ENCODE measurements at regions not wholly inside any gene's neighbourhood (a gene's known extent, or its start where the extent isn't known, plus 50 kb on each side); places are given as distances from the start of the nearest gene placed in this dataset.
"Not testable (repeated sequence)": the region's sequence is repeated elsewhere in the genome, so short reads cannot be mapped to it uniquely, and the experiment has no call there.

DNA sequence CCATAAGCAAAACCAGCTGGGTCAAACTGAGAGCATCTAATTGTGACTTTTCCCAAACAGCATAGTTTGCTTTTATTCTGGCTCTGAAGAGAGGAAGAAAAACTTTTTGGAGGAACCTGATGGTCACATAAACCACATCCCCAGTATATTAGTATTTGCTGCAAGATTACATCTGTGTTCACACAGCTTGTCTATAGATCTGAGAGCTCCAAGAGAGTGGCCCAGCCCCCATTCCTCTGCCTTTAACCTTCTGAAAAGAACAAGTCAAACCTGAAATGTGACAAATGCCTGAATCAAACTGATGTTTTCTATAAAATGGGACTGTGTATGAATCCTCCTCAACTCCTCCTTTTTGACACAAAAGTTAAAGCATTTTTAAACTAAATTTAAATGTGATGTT, 435.2 kb downstream of the ZNF479 start:
- not testable (repeated sequence) for DNase-seq

- DNase-seq: no peak
Measured at GRCh38 chr7:56686276-56686859, 445.9 kb downstream of the ZNF479 start.

GRCh38 chr7:56639173-56639746, 493.0 kb downstream of the ZNF479 start:
- no peak for DNase-seq

DNA sequence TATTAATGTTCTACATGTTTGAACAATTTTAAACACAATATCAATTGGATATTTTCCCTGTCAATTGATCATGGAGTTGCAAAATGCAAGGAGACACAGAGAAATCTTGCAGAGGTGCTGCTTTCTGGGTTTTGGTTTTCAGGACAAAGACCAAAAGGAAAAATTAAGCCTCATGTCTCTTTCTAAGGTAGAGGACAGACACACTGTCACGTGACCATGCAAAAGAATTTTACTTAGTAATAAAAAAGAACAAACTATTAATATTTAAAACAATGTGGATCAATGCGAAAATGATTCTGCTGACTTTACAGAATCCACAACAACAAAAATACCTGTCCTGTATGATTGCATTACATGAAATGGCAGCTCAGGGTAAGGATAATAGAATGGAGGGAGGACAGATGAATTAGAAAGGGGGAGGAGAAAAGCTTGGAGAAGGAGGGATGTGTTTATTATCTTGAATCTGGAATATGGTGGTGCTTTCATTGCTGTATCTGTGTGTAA, 493.7 kb upstream of the NUPR2 start:
- no peak for DNase-seq

- DNase-seq: no peak
Measured at GRCh38 chr7:56605146-56605545, 488.9 kb upstream of the NUPR2 start.

DNA sequence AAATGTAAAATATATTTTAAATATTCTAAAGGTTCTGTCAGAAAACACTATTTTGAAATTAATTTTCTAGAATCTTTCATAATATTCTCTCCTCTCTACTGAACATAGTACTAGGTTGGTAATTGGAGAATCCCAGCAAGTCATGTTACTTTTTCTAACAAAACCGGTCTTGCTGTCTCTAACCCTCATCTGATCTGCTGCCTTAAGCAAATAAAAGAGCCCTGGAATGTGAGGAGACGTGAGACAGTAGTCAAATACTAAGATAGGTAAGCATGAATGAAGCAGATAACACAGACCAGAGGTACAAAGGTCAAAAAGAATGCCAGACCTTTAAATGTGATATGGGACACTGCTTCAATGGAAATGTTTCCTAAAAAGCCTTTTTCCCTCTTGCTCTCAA, 462.4 kb upstream of the NUPR2 start:
- no peak for DNase-seq

DNA sequence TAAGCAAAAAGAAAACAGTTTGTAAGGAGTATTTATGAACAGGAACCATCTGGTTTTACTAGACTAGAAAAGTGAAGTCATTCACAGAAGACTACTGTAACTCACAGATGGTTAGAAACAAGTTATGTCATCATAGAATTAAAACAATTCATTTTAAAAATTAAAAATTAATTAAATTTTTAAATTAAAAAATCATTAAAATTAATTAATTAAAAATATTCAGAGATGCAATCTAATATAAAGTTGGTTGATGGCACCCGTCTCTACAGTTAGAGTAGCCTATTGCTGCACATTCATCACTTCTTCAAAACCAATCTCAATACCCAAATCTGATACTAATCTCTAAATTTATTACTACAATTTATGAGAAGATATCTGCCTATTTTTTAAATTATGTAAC, 454.8 kb upstream of the NUPR2 start:
- DNase-seq: no peak

DNA sequence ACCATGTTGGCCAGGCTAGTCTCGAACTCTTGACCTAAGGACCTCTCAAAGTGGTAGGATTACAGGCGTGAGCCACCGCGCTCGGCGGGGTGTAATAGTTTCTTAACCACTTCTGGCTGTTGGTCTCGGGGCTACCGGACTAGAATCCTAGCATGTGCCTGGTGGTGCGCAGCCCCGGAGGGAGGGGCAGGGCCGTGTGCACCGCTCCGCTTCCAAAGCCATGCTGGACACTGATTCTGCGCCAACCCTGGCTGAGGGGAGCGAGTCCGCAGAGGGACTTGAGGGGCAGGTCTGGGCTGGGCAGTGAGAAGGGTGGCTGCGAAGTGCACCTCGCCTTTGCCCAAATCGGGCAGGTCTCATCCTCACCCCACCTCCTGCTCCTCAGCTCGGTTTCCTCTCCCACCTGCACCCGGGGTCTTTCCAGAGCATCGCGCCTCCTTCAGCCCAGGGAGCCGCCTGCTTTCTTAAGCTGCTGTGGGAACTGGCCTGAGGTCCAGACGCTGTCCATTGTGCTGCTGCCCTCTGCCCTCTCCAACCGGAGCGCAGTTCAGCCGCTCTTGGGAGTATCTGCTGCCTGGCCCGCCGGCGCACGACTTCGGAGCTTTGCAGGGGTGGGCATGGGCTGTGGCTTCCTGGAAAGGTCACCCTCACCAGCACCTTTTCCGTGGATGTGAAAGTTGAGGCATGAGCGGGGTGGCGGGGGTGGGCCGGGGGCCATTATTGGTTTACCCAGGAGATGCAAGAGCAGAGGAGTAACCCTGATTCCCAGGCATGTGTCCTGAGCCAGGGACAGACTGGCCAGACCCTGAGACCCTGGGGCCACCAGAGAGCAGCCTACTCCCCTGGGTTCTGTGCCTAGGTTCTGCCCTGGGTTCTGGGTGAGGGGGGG, 422.6 kb upstream of the NUPR2 start:
- no peak for DNase-seq

DNA sequence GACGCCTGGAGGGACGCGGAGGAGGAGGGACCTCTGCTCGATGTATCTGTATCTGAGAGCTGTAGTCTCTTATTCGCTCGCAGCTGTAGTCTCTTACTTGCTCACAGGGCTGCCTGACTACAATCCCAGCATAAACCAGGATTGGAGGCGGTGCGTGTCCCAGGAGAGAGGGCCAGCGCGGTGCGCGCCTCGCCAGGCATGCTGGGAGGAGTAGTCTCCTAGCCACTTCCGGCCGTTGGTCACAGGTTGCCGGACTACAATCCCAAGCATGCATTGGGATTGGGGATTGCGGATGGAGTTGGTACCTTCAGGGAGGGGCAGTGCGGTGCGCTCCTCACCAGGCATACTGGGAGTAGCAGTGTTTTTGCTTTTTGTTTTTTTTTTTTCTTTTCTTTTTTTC, 421.7 kb upstream of the NUPR2 start:
- peak in 1 of 2 donors; percentile 5 for DNase-seq

DNA sequence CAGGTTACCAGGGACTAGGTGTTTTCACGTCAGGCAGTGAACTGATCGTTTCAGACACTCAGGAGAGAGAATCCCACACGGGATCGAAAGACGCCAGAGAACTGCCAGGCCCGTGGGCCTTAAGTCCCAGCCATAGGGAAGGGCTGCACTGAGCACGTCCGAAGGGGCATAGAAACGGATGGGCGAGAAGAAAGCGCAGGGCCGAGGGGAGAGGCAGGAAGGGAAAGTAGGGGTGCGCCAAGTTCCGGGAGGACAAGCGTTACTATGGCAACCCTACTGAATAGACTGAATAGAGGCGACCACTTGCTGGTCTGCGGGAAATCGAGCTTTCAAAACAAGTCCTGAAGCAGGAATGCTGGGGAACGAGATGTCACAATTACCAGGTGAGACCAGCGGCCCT, 421.3 kb upstream of the NUPR2 start:
- DNase-seq: no peak

DNA sequence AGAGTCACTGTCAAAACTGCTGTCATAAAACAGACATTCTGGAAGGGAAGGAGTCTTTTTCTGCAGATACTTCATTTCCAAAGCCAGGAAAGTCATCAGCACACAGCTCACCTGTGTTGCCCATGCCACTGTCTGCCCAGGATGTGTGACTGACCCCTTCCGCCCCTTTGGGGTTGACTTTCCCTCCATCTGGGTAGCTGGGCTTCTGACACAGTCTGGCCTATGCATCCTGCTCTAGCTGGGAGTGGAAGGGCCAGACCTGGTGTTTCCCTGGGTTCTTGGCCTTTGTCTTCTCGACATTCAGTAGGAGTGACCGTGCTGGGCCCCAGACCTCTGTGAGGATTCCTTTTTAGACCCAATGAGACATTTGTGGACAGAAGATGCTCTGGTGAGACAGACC, 378.9 kb upstream of the NUPR2 start:
- DNase-seq: no peak

- DNase-seq: no peak
Measured at GRCh38 chr7:56493704-56494450, 377.7 kb upstream of the NUPR2 start.

- DNase-seq: no peak
Measured at GRCh38 chr7:56493196-56493595, 377.0 kb upstream of the NUPR2 start.

GRCh38 chr7:56491636-56492425, 375.6 kb upstream of the NUPR2 start:
- no peak for DNase-seq

DNA sequence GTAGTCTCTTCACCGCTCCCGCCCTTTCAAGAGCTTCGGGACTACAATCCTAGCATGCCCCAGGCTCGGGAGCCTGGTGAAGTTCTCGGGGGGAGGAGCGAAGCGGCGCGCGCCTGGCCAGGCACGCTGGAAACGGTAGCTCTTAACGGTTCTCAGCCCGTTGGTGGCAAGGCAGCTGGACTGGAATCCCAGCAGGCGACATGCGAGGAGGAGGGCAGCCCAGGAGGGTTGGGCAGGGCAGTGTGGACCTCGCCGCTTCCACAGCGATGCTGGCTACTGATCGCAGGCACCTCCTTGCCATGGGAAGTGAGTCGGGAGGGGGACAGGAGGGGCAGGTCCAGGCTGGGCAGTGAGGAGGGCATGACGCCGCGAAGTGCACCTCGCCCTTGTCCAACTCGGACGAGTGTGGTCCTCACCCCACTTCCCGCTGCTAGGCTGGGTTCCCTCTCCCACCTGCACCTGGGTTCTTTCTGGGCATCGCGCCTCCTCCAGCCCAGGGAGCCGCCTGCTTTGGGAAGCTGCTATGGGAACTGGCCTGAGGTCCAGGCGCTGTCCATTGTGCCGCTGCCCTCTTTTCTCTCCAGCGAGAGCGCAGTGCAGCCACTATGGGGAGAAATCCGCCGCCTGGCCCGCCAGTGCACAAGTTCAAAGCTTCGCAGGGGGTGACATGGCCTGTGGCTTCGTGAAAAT, 367.8 kb upstream of the NUPR2 start:
- DNase-seq: no peak

GRCh38 chr7:56483153-56483552, 366.9 kb upstream of the NUPR2 start:
- no peak for DNase-seq

DNA sequence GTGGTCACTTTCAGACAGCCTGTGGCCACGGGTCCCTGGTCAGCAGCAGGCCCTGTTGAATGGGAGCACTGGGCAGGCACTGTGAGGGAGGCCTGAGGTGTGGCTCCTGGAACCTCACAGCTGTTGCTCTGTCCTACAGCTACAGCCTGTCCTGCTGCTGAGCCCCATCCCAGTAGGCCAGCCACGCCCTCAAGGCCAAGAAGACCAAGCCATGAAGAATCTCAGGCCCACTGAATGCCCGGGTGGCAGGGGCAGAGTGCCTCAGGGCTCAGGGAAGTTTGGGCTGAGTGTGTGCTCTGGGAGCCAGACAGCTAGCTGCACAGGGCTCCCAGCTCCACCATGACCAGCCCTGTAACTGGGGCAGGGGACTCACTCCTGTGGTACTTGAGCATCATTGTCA, 363.5 kb upstream of the NUPR2 start:
- DNase-seq: no peak

- DNase-seq: no peak
Measured at GRCh38 chr7:56479136-56479535, 362.9 kb upstream of the NUPR2 start.

DNA sequence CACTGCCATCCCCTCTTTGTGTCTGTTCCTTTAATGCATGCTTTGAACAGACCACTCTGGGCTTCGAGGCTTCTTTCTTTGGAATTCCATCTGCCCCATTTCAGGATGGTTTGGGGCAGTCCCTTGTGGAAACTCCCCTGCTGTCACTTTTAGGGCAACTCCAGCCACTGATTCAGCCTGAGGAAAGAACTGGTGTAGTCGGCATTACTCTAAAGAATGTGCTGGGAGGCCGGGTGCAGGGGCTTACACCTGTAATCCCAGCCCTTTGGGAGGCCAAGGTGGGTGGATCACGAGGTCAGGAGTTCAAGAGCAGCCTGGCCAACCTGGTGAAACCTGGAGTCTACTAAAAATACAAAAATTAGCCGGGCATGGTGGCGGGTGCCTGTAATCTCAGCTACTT, 358.1 kb upstream of the NUPR2 start:
- DNase-seq: no peak

- no peak for DNase-seq
Measured at GRCh38 chr7:56471811-56472210, 355.6 kb upstream of the NUPR2 start.

DNA sequence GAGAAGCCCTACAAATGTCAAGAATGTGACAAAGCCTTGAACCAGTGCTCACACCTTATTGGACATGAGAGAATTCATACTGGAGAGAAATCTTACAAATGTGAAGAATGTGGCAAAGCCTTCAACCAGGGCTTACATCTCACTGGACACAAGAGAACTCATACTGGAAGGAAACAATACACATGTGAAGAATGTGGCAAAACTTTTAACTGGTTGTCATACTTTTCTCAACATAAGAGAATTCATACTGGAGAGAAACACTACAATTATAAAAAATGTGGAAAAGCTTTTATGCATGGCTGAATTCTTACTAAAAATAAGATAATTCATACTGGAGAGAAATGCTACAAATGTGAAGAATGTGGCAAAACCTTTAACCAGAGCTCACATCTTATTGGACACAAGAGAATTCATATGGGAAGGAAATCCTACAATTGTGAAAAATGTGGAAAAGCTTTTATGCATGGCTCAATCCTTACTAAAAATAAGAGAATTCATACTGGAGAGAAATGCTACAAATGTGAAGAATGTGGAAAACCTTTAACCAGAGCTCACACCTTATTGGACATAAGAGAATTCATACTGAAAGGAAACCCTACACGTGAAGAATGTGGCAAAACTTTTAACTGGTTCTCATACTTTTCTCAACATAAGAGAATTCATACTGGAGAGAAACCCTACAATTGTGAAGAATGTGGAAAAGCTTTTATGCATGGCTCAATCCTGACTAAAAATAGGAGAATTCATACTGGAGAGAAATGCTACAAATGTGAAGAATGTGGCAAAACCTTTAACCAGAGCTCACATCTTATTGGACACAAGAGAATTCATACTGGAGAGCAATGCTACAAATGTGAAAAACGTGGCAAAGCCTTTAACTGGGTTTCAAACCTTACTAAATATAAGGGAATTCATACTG, 350.6 kb upstream of the NUPR2 start:
- not testable (repeated sequence) for DNase-seq

All from hippocampal formation (tissue), 2 donors.